GM12878 (cell line): ENCODE measurements at regions not wholly inside any gene's neighbourhood (a gene's known extent, or its start where the extent isn't known, plus 50 kb on each side); places are given as distances from the start of the nearest gene placed in this dataset.

ENCODE experiments used
- ATAC-seq: fragments of 200-7000 bp; cut with Tn5 transposase; 3 replicates; pipeline ENCODE4 v1.9.1; 2020; ENCODE audit warnings: mild to moderate bottlenecking, moderate library complexity
- BruUV-seq: library from RNA; stranded (reverse); fragments of 400-500 nt; replicated peaks from 2 replicates; lab custom pipeline; 2021; lab: Mats Ljungman, UMichigan
- CTCF ChIA-PET: fragments of 300-600 bp; sonication (Branson Sonifier 250); formaldehyde crosslinking; extraction: SDS; loops from one replicate; lab custom pipeline; 2021; ENCODE audit warnings: inconsistent platforms; lab: Yijun Ruan, JAX
- POLR2A ChIA-PET: fragments of 350-600 bp; formaldehyde crosslinking; extraction: SDS; loops from one replicate; lab custom pipeline; 2021; ENCODE audit warnings: inconsistent platforms; lab: Charles Lee
- RAD21 ChIA-PET: fragments of 300-600 bp; sonication (Branson Sonifier 250); formaldehyde crosslinking; loops from one replicate; lab custom pipeline; 2023; ENCODE audit warnings: antibody characterized with exemption; ENCODE audit not compliant: unreplicated experiment; lab: Charles Lee
- SMC1A ChIA-PET: fragments of 300-600 bp; sonication (Branson Sonifier 250); formaldehyde crosslinking; loops from one replicate; lab custom pipeline; 2023; ENCODE audit not compliant: unreplicated experiment, uncharacterized antibody; lab: Charles Lee
- DNase-seq: peaks from one replicate; pipeline ENCODE4 v3.0.0-alpha.2; 2011; ENCODE audit warnings: low read depth, low spot score
- FAIRE-seq: peaks from 3 replicates; lab custom pipeline; 2011; peaks lifted over from hg19 to GRCh38; lab: Jason Lieb, UNC
- H2AFZ ChIP-seq: 2 replicates; pipeline ENCODE4 v1.6.0; 2011; ENCODE audit warnings: low read depth, low read length, control low read depth; ENCODE audit not compliant: control insufficient read depth
- H3K27ac ChIP-seq: 2 replicates; pipeline ENCODE4 v1.5.1; 2011; ENCODE audit warnings: control low read depth; ENCODE audit not compliant: control insufficient read depth, insufficient read depth
- H3K27me3 ChIP-seq, 2 experiments: replicated peaks in 1 of 2; 2 replicates each; pipeline versions ENCODE4 v1.6.0 to v1.6.1; 2011; ENCODE audit warnings: low read length in 1 of 2; ENCODE audit not compliant: control insufficient read depth in 2 of 2, insufficient read depth in 2 of 2
- H3K36me3 ChIP-seq, 2 experiments: 2 replicates each; pipeline ENCODE4 v1.5.1; 2011; ENCODE audit warnings: low read length in 1 of 2; ENCODE audit not compliant: control insufficient read depth in 2 of 2, insufficient read depth in 2 of 2
- H3K4me1 ChIP-seq: 2 replicates; pipeline ENCODE4 v1.6.1; 2011; ENCODE audit warnings: mild to moderate bottlenecking, low read length, moderate library complexity, mixed read lengths; ENCODE audit not compliant: control insufficient read depth, insufficient read depth
- H3K4me2 ChIP-seq: 2 replicates; pipeline ENCODE4 v1.6.0; 2011; ENCODE audit warnings: control low read depth; ENCODE audit not compliant: control insufficient read depth, insufficient read depth
- H3K4me3 ChIP-seq: fragments of 200-600 bp; sonication (generic); 2 replicates; pipeline ENCODE4 v1.5.1; 2016
- H3K79me2 ChIP-seq: 2 replicates; pipeline ENCODE4 v1.6.0; 2011; ENCODE audit warnings: low read length; ENCODE audit not compliant: control insufficient read depth, insufficient read depth
- H3K9ac ChIP-seq: 2 replicates; pipeline ENCODE4 v1.8.0; 2011; ENCODE audit warnings: low read length, control low read depth, mixed read lengths; ENCODE audit not compliant: control insufficient read depth, insufficient read depth
- H3K9me3 ChIP-seq: replicated peaks from 3 replicates; pipeline ENCODE4 v1.5.1; 2011; ENCODE audit warnings: mild to moderate bottlenecking, low read length; ENCODE audit not compliant: control insufficient read depth, insufficient read depth
- H4K20me1 ChIP-seq: 2 replicates; pipeline ENCODE4 v1.6.0; 2011; ENCODE audit not compliant: control insufficient read depth, insufficient read depth
- PBX3 ChIP-seq: IDR thresholded peaks from 2 replicates; pipeline ENCODE4 v1.6.1; 2011; ENCODE audit warnings: mild to moderate bottlenecking, low read depth, low read length, moderate library complexity; ENCODE audit not compliant: insufficient replicate concordance
- RAD21 ChIP-seq: IDR thresholded peaks from 2 replicates; pipeline ENCODE4 v1.6.1; 2011; ENCODE audit warnings: mild to moderate bottlenecking, low read depth, low read length, moderate library complexity; ENCODE audit not compliant: insufficient read depth
- SMC3 ChIP-seq: IDR thresholded peaks from 2 replicates; pipeline ENCODE4 v1.6.1; 2011; ENCODE audit warnings: low read length, improper control_type of control experiment, borderline replicate concordance
- SP1 ChIP-seq: IDR thresholded peaks from one replicate; pipeline ENCODE4 v1.6.1; 2011; ENCODE audit warnings: low read depth, low read length
- TCF12 ChIP-seq: IDR thresholded peaks from 2 replicates; pipeline ENCODE4 v1.6.1; 2011; ENCODE audit warnings: low read depth, mild to moderate bottlenecking, low read length
- YY1 ChIP-seq: IDR thresholded peaks from 2 replicates; pipeline ENCODE4 v1.6.1; 2011; ENCODE audit warnings: low read depth, mild to moderate bottlenecking, low read length
- WGBS: methylation state at CpG from one replicate; pipeline ENCODE4 v1.1.6; 2016; ENCODE audit warnings: low lambda C conversion rate; ENCODE audit not compliant: insufficient replicate concordance, insufficient coverage; ENCODE audit errors: missing lambda C conversion rate; 5-methylcytosine and 5-hydroxymethylcytosine counted together
- in situ Hi-C: fragments of 300-500 bp; cut with MboI; formaldehyde crosslinking; loops from 9 replicates; pipeline ENCODE4 v1.14.3; 2018; ENCODE audit warnings: mixed read lengths
- intact Hi-C: fragments of 100-400 bp; cut with micrococcal nuclease; formaldehyde crosslinking; loops from one replicate; pipeline ENCODE4 v1.14.2; 2022; ENCODE audit not compliant: unreplicated experiment
- TF ChIP-seq, protein P1 (sequence below), 3 experiments: IDR thresholded peaks in 2 of 3; conservative IDR thresholded peaks in 1 of 3; 2 replicates each; pipeline ENCODE4 v1.5.1; 2011; ENCODE audit warnings: low read depth in 3 of 3, low read length in 3 of 3, mild to moderate bottlenecking in 3 of 3, control low read depth in 2 of 3, moderate library complexity in 2 of 3, inconsistent platforms in 1 of 3, mixed read lengths in 1 of 3; ENCODE audit not compliant: control insufficient read depth in 2 of 3, insufficient read depth in 1 of 3; ENCODE audit errors: extremely low read depth in 1 of 3
- TF ChIP-seq, protein P2 (sequence below): fragments of 450-650 bp; IDR thresholded peaks from 2 replicates; pipeline ENCODE4 v1.6.1; 2016; ENCODE audit warnings: mild to moderate bottlenecking

- no peak for TF ChIP-seq PBX3
- TF ChIP-seq SP1 = no peak
Measured at GRCh38 chr5:57651127-57651526, 168.5 kb upstream of the ACTBL2 start (continued).

DNA sequence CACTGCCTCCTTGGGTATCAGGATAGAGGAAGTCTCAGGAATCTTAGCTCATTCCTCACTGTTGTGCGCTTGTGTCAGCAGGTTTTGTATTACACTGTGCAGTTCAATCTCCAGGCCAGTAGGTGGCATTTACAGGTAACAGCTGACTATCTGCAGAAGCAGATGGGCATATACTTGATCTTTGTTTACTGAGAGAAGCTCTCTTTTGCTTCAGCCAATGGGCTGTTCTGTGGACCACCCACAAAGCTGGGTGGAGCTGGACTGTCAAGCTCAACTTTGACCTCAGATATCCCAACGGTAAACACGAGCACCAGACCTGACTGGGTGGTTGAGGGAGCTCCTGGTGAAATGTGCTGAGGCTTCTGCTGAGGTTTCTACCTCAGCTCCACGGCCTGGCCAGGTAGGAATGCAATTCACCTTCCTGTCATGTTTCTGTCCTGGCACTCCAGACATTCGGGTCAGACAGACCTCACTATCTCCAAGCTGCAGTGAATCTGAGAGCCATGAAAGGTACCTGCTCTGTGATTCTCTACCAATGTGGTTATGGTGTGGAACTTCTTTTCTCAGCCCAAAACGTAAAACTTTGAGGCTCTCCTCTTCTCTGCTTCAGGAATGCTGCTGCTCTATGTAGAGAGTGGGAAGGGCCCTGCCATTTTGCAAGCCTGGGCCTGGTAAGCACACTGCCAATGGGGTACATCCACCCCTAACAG lies 167.9 kb upstream of the ACTBL2 start:
- H3K9ac ChIP-seq = no peak overlapping the region
- H3K4me1 ChIP-seq = no peaks in the 10 kb centered on the region
- WGBS = 23% methylated on average over 6 of the region's 6 CpGs
- no peaks in the 10 kb centered on the region for H3K79me2 ChIP-seq
- TF ChIP-seq YY1 = peak; percentile 26; the same call in 1 of the 2 replicates
- TF ChIP-seq, protein P1, sequence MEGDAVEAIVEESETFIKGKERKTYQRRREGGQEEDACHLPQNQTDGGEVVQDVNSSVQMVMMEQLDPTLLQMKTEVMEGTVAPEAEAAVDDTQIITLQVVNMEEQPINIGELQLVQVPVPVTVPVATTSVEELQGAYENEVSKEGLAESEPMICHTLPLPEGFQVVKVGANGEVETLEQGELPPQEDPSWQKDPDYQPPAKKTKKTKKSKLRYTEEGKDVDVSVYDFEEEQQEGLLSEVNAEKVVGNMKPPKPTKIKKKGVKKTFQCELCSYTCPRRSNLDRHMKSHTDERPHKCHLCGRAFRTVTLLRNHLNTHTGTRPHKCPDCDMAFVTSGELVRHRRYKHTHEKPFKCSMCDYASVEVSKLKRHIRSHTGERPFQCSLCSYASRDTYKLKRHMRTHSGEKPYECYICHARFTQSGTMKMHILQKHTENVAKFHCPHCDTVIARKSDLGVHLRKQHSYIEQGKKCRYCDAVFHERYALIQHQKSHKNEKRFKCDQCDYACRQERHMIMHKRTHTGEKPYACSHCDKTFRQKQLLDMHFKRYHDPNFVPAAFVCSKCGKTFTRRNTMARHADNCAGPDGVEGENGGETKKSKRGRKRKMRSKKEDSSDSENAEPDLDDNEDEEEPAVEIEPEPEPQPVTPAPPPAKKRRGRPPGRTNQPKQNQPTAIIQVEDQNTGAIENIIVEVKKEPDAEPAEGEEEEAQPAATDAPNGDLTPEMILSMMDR (IDR thresholded peaks at IDR 0.05 in 2 of 3, conservative IDR thresholded peaks at IDR 0.05 in 1 of 3; ENCODE audit: control insufficient read depth in 2 of 3, extremely low read depth in 1 of 3, insufficient read depth in 1 of 3, low read depth in 3 of 3, low read length in 3 of 3) = peak; percentile 71 to 77 (median 75)
- peak; percentile 62; the same call in 1 of the 2 replicates for TF ChIP-seq SMC3
- TF ChIP-seq RAD21 = peak; percentile 59
- 0 out of 2 replicates have a peak, but pooled peaks have one; percentile 24 for TF ChIP-seq TCF12
- TF ChIP-seq, protein P2, sequence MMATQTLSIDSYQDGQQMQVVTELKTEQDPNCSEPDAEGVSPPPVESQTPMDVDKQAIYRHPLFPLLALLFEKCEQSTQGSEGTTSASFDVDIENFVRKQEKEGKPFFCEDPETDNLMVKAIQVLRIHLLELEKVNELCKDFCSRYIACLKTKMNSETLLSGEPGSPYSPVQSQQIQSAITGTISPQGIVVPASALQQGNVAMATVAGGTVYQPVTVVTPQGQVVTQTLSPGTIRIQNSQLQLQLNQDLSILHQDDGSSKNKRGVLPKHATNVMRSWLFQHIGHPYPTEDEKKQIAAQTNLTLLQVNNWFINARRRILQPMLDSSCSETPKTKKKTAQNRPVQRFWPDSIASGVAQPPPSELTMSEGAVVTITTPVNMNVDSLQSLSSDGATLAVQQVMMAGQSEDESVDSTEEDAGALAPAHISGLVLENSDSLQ = no peak
- peak; percentile 16 for DNase-seq
- no TSS peak for BruUV-seq
- intact Hi-C loops (loop anchor here (1.0 kb wide), 1 partner anchor 810 kb away; the partner anchor contains the start of gene PLK2), in situ Hi-C loops (loop anchor here (25.0 kb wide), 1 partner anchor 812 kb away; the partner anchor contains the start of gene PLK2)
- ChIA-PET POLR2A (interaction anchor here (0.5 kb wide), 1 partner anchor 422 kb away, joined by 3 read pairs; no protein-coding TSS in a partner anchor), RAD21 (interaction anchor here (0.7 to 2.5 kb wide), 6 partner anchors 151 to 817 kb away, joined by 3 to 20 read pairs (median 4); no protein-coding TSS in a partner anchor), CTCF (interaction anchor here (0.6 to 4.1 kb wide), 40 partner anchors 8 to 1226 kb away, joined by 3 to 61 read pairs (median 4); partner anchors contain the start of gene PLK2), SMC1A (interaction anchor here (0.8 to 2.8 kb wide), 14 partner anchors 9 to 811 kb away, joined by 3 to 38 read pairs (median 4); partner anchors contain the start of gene PLK2)
- no peaks in the 10 kb centered on the region for H4K20me1 ChIP-seq
- no peak overlapping the region for H3K4me2 ChIP-seq
- peak; percentile 93 for ATAC-seq
- H2AFZ ChIP-seq = no peak overlapping the region
- no peaks in the 10 kb centered on the region for H3K9me3 ChIP-seq
- H3K27ac ChIP-seq = no peak overlapping the region
- H3K4me3 ChIP-seq = no peak overlapping the region
- no peaks in the 10 kb centered on the region for H3K36me3 ChIP-seq
- no peaks in the 10 kb centered on the region for H3K27me3 ChIP-seq
- FAIRE-seq = peak; percentile 89
